CD4-positive, alpha-beta T cell treated with Interleukin-1 beta for 1 hour (primary cell): ENCODE measurements at regions not wholly inside any gene's neighbourhood (a gene's known extent, or its start where the extent isn't known, plus 50 kb on each side); places are given as distances from the start of the nearest gene placed in this dataset.

Experiments
- DNase-seq, 2 donors: peaks; one replicate each; pipeline ENCODE4 v3.0.0-alpha.2; 2020 to 2022

GRCh38 chr1:221437171-221437570 lies 304.7 kb downstream of the DUSP10 start:
- DNase-seq: no peak

GRCh38 chr1:221437926-221438325 lies 304.0 kb downstream of the DUSP10 start:
- DNase-seq: no peak

GRCh38 chr1:221439008-221439746 lies 302.7 kb downstream of the DUSP10 start:
- DNase-seq: peak; percentile 37 to 44

GRCh38 chr1:221439747-221440501 lies 302.0 kb downstream of the DUSP10 start:
- DNase-seq: peak; percentile 35 to 43

GRCh38 chr1:221440658-221441057 lies 301.2 kb downstream of the DUSP10 start:
- peak; percentile 1 to 23 for DNase-seq

GRCh38 chr1:221442056-221442455 lies 299.8 kb downstream of the DUSP10 start:
- DNase-seq: no peak

GRCh38 chr1:221444346-221444745 lies 297.5 kb downstream of the DUSP10 start:
- no peak for DNase-seq

- DNase-seq: no peak
These were observed 293.2 kb downstream of the DUSP10 start for GRCh38 chr1:221448585-221449175.

GRCh38 chr1:221449194-221449593 lies 292.7 kb downstream of the DUSP10 start:
- no peak for DNase-seq

- DNase-seq: no peak
These were observed 292.0 kb downstream of the DUSP10 start for GRCh38 chr1:221449801-221450470.

- no peak for DNase-seq
These were observed 290.1 kb downstream of the DUSP10 start for GRCh38 chr1:221451741-221452140.

GRCh38 chr1:221454096-221454495 lies 287.8 kb downstream of the DUSP10 start:
- no peak for DNase-seq

GRCh38 chr1:221456918-221457317 lies 285.0 kb downstream of the DUSP10 start:
- DNase-seq: no peak

GRCh38 chr1:221457685-221458446 lies 284.0 kb downstream of the DUSP10 start:
- no peak for DNase-seq

GRCh38 chr1:221458447-221459156 lies 283.3 kb downstream of the DUSP10 start:
- no peak for DNase-seq

- DNase-seq: no peak
These were observed 282.3 kb downstream of the DUSP10 start for GRCh38 chr1:221459558-221459957.

GRCh38 chr1:221462345-221462744 lies 279.5 kb downstream of the DUSP10 start:
- DNase-seq: no peak

GRCh38 chr1:221468546-221468945 lies 273.3 kb downstream of the DUSP10 start:
- no peak for DNase-seq

GRCh38 chr1:221469476-221469875 lies 272.4 kb downstream of the DUSP10 start:
- no peak for DNase-seq

GRCh38 chr1:221470000-221470698 lies 271.7 kb downstream of the DUSP10 start:
- DNase-seq: no peak

- DNase-seq: no peak
These were observed 268.5 kb downstream of the DUSP10 start for GRCh38 chr1:221473411-221473810.
